SW480 (cell line): ENCODE measurements at regions not wholly inside any gene's neighbourhood (a gene's known extent, or its start where the extent isn't known, plus 50 kb on each side); places are given as distances from the start of the nearest gene placed in this dataset.

Experiments
- DNase-seq: peaks from one replicate; pipeline ENCODE4 v3.0.0-alpha.2; 2016; ENCODE audit warnings: low spot score

DNA sequence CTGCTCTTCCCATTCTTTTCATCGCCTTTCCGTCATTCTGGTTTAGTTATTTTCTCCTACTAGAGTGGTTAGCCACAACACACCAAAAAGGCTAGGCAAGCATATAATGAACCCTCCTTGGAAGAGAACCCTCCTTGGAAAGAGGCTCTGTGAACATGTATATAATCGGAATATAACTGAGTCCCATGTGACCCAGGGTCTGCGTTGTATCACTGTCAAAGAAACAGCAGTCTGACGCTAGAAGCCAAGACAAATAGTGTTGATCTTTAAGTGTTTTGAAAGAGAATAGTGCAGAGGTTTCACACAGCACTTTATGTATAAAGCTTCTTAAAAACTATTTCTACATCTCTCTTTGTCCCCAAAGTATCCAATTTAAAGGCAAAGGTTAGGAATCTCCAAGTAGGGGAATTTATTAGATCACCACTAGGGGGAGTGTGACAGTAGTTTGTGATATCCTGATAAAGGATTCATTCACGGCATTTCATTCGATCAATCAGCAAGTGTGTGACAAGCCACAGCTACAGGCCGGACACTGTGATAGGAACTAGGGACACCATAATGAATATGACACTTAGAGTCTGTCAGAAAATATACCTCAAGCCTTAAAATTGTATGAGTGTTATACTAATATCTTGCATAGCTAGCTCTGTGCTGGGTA lies 395.3 kb downstream of the CD109 start:
- peak; percentile 49 for DNase-seq

DNA sequence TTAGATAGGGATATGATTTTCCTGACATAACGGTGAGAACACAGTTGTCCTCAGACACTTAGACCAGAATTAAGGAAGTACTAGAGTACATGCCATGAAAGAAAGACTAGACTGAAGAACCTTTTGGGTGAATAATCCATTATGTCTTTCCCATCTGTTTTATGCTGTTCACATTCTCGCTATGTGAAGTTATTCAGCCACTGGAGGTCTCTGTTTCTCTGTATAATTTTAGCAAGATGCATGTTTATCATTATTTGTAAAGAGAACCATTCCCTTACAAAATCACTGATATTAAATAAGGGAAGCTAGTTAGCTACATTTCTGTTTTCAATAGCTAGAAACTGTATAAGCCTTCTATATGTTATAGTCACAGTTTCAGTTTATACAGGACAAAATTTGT lies 391.9 kb downstream of the CD109 start:
- peak; percentile 11 for DNase-seq

DNA sequence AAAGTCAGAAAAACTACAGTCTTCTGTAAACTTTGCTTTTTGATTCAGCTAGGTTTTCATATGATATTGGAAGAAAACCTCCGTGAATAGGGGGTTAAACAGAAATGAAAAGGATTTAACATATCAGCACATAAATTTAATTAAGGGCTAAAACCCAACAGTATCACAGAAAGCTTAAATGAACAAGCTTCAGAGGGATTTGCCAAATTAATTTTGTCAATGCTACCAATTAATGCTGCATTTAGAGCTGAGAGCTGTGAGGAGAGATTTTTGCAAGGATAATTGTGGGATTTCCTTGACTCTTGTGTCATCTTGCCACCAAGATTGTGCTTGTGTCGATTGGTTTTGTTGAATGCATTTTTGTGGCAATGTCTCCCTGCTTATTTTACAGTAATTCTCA lies 379.9 kb downstream of the CD109 start:
- no peak for DNase-seq

DNA sequence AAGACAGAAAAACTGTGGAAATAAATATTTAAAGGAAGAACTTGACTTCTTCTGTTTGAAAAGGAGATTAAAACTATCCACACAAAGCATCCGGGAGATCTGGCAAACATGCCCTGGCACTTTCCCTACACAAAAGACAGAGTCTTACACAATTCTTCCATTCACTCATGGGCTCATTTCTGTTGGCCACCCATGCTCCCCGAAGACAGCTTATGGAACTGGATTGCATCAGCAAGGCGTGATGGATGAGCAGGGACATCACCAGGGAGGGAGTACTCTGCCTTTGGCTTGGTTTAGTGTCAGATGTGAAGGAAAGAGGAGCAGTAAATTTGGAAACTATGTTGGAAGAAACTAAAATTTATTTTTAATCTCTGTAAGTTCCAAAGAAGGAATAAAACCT lies 379.3 kb downstream of the CD109 start:
- no peak for DNase-seq

DNA sequence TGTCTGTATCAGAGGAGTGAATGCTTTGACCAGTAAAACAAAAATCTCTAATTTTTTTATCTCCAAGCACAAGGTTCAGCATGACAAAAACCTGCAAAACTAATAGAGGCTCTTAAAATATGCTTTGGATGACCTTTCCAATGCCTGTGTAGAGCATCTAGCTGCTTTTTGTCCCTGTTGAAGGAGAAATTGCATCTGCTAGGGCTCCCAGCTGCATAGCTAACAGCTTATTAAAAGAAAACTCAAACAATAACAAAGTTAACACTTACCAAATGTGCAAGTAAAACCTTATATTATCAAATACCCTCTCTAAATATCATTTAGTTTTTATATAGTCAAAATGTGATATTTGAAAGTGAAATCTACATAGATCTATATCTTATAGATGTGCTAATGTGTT lies 378.6 kb downstream of the CD109 start:
- no peak for DNase-seq

DNA sequence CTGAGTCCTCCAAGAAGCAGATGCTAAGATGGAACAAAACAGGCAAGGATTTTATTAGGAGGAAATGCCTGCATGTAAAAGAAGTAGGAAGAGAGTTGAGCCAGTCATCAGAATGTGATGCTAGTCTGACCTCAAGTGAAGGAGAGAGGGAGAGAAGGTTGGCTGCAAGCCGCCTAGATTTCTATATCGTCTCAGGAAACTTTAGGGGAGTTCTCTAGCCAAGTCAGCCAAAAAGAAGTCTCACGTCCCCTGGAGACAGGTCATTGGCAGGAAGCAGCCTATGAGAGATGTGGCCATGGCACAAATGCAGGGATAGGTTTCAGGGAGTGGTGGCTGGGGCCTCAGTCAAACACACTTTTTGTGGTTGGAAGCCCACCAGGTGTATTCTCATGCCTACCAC lies 378.0 kb downstream of the CD109 start:
- no peak for DNase-seq

DNA sequence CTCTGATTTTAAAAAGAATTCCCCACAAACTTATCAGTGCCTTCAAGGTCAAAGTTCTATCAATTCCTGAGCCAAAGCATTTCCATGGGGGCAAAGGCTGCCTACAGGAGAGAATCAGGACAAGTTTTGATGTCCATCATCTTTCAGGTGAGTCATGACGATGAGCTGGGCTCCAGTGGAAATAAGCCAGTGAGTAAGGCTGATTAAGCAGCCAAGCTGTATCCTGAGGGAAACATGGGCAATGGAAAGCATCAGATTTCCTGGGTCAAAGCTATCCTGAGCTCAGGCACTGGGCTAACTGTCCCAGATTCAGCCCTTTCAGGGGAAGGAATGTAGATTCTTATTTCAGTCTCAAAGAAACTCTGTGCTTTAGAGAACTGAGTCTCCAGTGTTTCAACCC lies 377.4 kb downstream of the CD109 start:
- DNase-seq: no peak

DNA sequence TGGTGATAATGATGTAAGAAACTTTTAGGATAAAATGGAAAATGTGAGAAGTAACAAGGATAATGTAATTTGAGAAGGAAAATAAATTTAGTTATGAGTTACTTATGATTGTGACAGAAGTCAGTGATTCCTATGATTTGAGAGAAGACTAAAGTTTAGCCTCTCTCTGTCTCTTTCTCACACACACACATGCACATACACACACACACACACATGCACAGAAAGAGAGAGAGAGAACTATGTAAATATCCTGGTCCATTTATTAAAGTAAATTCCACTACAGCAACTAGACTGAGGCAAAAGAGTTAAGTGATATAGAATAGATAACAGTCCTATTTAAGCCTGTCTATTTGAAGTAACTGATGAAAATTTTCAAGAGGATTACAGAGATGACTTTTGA lies 375.2 kb downstream of the CD109 start:
- DNase-seq: no peak

DNA sequence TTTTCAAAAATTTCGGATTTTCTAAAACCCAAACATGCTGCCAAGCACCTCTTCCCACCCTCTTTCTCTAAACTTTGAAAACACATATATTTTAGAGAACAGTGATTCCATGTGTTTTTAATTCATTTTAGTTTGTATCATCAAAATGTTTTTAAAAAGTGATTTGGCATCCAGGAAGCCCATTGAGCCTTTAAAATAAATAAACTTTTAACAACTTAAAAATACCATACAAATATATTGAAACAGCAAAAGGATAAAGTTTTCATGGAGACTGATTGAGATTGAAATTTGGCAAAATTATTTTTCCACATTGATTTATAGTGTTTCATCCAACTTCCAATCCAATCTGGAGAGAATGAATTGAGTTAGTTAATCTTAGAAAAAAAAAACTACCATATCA lies 374.7 kb downstream of the CD109 start:
- DNase-seq: no peak

DNA sequence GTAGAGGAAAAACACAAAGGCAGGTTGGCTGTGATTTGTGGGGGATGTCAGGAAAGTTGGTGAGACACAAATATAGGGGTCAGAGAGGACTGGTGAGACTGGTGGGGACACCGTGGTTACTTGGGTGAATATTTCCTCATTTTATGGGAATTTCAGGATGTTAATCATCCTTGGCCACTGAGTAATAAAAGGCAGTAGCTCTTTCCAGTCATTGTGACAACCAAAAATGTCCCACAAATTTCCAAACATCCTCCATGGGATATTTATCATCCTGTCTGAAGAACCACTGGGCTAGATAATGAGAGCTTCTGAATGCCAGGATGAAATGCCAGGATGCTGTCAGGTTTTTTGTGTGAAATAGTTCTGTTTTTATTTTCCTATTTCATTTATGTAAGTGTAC lies 374.1 kb downstream of the CD109 start:
- DNase-seq: no peak

DNA sequence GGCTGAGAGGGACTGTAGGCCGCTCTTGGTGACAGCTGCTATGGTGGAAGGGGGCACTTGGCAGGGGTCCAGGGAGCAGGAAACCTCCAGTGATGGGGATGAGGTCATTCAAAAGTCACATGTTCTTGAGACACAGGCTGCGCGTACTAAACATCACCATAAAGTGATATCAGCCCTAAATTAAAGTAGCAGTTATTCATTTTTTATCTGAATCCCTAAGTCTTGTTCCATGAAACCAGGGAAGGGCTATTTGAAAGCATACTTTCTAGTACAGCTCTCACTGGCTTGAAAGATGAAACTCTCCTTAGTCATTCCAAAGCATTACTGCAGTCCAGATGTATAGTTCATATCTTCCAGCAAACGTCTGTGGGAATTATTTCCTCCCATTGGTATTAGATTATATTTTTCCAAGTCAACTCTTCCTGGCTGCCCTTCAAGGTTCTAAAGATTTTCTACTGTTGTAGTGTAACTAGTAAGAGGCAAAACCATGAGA lies 373.1 kb downstream of the CD109 start:
- no peak for DNase-seq

DNA sequence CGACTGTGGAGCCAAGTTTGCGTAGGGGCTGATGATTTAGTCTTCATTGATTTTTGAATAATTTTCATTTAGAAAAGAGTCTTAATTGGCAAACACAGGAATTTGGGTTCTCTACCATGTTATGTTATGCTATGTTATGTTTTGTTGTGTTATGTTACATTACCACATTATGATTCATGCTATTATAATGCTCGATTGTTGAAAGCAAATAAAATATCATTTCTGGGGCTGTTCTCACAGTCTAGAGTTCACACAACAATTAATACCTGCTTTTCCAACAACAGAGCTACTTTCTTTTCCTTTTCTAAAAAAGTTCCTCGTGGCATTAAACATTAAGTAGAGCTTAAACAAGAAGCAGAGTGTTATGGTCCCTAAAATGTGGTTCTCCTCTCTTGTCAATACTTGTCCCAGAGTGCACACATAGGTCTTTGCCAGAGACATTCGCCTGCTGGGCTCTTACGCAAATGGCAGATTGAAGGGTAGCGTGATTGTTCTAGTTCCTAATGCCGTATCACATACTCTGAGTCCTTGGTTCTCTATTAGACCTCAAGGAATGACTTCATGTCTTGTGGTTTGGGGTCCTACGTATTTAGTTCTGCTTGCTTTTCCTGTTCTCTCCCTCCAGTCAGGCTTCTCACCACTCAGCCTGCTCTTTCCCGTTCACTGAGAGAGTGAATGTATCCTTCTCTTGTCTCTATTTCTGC lies 370.3 kb downstream of the CD109 start:
- no peak for DNase-seq

DNA sequence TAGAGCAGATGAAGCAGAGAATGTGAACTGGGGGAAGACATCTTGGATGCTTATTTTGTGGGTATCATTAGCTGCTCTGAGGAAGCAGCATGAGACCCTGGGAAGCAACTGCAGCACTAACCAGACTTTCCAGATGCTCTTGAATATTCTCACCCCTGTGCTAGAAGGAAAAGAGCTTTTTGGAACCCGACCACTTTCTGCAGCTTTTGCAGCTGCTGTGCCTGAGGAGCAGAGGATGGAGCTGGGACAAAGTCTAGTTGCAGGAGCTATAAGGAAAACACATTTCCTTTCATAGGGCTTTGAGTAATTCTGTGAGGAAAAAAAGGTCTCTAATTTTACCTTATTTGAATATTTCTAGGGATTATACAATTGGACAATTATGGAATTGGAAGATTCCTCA lies 369.7 kb downstream of the CD109 start:
- no peak for DNase-seq

DNA sequence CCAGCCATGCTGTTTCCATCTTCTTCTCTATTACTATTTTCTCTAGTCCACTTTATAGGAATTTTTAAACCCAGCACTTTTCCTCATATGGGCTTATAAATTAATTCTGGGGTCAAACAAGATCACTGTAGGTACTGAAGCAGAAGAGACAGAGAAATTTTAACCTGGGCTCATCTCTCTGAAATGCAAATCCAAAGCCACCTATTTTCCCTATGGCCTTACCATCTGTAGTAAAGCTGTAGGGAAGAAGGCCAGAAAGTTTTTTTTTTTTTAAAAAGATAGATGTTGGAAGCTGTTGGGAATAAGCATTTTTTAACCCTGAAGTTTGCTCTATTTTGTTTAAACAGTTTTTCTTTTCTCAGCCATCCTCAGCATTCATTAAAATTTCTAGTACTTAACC lies 367.4 kb downstream of the CD109 start:
- DNase-seq: no peak

DNA sequence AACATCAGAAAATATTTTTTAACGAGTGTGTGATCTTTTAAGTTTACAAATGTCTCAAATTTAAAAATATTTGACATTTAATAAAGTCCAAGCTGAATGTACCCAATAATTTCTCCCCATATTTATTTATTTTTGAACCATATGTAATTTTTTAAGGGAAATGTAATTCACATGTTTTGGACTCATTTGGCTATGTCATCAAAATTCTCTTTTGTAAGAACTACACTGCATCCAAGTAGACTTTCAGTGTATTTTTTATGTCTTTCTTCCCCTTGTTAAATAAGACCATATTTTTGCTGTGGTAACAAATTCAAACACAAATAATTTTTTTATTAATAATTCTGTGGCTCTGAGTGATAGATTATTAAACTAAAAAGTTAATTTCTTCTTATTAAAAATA lies 365.2 kb downstream of the CD109 start:
- no peak for DNase-seq

DNA sequence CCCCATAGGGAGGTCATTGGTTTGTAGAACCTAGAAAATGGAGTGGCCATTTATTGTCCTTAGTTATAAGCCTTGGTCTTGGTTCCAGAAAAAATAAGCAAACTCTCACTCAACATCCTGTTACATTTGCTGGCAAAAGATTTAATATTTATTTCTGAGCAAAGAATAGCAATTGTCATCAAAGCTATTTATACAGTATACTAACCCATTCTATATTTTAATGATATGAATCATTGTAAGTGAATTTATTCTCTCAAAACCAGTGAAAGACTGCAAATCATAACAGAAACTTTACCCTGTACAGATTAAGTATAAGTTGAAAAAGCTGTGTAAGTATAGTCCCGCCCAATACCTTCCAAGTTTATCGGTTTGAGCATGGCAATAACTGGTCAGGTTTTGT lies 364.4 kb downstream of the CD109 start:
- no peak for DNase-seq

DNA sequence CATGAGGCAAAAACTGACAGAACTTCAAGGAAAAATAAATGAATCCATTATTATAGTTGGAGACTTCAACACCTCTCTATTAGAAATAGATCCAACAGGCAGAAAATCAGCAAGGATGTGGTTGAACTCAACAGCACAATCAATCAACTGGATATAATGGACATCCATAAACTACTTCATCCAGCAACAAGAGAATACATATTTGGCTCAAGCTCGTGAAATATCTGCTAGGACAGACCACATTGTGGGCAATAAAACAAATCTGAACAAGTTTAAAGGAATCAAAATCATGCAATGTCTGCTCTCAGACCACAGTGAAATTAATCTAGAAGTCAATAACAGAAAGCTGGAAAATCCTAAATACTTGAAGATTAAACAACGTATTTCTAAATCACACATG lies 362.6 kb downstream of the CD109 start:
- no peak for DNase-seq

DNA sequence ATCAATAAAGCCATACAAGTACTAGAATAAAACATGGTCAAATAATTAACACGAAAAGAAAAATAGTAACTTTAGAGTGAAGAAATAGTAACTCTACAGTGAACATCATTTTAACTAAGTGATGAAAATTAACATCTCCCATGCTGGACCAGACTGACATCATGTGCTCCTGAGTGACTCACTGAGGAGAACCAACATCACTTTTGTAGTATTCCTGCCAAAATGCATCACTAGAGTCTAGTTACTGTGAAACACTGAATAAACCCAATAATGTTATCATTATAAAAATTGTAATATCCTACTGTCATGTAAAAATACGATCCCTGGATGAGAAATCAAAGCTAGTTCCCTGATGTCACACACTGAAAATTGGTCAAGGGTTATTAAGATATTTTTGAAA lies 361.3 kb downstream of the CD109 start:
- DNase-seq: no peak

DNA sequence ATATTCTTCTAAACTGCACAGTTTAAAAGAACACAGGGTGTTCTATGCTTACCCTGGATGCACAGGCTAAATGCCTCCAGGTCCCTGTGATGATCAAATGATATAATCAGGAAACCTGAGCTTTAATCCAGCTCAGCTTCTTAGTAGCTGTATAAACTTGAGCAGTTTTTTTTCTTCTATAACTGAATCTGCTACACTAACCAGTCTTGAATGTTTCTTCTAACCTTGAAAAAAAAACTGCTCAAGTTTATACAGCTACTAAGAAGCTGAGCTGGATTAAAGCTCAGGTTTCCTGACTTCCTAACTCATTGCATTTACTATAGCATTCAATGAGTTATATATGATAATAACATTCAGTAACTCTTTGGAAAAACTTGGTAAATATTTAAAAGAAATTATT lies 358.2 kb downstream of the CD109 start:
- no peak for DNase-seq

DNA sequence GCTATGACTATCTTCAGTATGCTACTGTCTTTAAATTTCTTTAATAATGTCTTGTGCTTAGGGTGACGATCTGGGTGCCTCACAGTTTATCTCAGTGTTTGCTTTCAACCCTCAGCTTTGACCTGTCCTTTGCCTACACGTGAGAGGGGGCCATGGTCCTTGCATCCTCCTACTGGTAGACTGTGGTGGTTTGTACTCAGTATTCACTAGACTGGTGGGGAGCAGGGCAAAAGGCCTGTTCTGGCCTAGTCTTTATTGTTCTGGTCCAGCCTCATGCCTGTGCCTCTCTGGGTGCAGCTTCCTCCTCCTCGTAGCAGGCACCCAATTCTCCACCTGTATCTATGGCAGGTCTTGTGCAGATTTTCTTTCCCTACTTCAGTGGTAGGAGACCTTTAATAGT lies 354.9 kb downstream of the CD109 start:
- DNase-seq: no peak

DNA sequence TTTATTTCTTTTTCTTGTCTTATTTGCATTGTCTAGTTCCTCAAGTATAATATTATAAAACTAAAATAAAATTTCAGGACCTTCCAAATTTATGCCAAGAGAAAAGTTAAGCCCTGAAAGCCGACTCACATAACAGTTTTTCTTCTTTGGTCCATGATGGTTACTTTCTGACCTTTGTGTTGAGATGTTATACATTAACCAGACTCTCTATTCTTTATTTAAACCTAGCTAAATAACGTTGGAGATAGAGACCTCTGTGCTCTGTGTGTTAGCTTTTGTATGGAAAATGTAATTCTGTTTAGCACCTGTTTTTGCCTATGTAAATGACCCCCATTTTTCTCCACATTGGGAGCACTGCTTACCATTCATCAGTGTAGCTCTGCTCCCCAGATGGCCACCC lies 352.4 kb downstream of the CD109 start:
- DNase-seq: no peak

DNA sequence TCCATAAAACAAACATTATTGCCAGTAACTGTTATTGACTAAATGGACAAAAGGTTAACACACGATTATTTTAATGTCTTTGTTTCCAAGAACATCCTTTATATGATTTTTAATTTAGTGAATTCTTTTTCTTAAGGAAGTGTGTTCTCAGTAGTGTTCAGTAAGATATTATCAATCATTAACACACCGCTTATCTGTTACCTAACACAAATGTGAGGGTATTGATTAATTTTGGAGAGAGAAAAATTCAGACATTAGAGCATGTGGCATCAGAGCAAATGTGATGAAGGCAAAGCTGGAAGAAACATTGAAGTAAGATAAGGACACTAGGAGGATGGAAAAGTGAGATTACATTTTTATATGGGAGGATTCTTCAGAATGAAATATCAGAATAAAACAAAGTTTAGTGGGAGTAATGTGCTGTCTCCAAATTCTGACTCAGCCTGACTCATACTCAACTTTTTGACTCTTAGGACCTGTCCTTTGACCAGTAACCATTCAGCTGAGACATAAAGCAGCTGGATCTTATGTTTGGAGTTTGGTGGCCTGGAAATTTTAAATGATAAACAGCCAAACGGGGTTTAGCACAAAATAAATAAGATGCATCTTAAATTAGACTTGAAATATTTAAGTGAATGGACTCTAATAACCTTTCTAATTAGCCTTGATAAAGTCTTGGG lies 348.6 kb downstream of the CD109 start:
- no peak for DNase-seq

DNA sequence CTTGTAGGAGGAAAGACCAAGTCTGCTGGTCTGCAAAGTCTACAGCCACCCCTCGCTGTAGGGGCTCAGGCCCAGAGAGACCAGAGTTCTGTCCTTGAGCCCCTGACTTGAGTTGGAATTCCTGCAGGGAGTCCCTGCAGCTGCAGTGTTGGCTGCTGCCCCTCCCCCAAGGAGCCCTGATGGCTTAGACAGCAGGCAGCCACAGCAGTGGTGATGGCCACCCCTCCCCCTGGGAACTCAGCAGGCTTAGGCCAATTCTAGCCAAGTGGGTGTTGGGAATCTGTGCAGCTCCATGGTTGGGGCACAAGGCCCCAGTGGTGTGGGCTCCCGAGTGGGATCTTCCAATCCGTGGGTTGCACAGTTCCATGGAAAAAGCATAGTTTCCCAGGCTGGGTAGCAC lies 345.4 kb downstream of the CD109 start:
- DNase-seq: no peak

DNA sequence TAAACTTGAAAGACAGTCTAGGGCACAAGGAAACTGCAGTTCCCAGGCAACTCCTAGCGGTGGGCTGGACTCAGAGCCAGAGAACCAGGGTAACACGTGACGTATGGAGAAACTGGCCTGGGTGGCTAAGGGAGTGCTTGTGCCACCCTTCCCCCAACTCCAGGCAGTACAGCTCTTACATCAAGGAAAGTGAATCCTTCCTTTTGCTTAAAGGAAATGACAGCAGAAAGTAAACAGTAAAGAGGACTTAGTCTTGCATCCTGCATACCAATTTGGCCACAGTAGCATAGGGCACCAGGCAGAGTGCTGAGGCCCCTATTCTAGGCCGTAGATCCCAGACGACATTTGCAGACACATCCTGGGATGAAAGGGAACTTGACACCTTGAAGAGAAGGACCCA lies 322.8 kb downstream of the CD109 start:
- DNase-seq: no peak
